DMS 273 treated with DMSO at 0.1 percent for 48 hours (cell line): ENCODE measurements at regions not wholly inside any gene's neighbourhood (a gene's known extent, or its start where the extent isn't known, plus 50 kb on each side); places are given as distances from the start of the nearest gene placed in this dataset.

ENCODE experiments used
- DNase-seq: peaks from one replicate; lab custom pipeline; 2025; lab: John Stamatoyannopoulos, UW

GRCh38 chr13:88866195-88866594 lies 1195.0 kb downstream of the SLITRK5 start:
- no peak for DNase-seq

- no peak for DNase-seq
Observed at GRCh38 chr13:88883741-88884140, 1212.6 kb downstream of the SLITRK5 start.

GRCh38 chr13:88887045-88887662 lies 1216.0 kb downstream of the SLITRK5 start:
- no peak for DNase-seq

- no peak for DNase-seq
Observed at GRCh38 chr13:88895261-88895941, 1224.2 kb downstream of the SLITRK5 start.

- DNase-seq = no peak
Observed at GRCh38 chr13:88896466-88896865, 1225.3 kb downstream of the SLITRK5 start.

GRCh38 chr13:88908961-88909441 lies 1237.8 kb downstream of the SLITRK5 start:
- DNase-seq = no peak

GRCh38 chr13:88919970-88920628 lies 1248.9 kb downstream of the SLITRK5 start:
- DNase-seq = no peak

- DNase-seq = no peak
Observed at GRCh38 chr13:88925954-88926353, 1254.8 kb downstream of the SLITRK5 start.

GRCh38 chr13:88926890-88927502 lies 1255.8 kb downstream of the SLITRK5 start:
- DNase-seq = no peak

- DNase-seq = no peak
Observed at GRCh38 chr13:88932950-88933349, 1261.8 kb downstream of the SLITRK5 start.

- no peak for DNase-seq
Observed at GRCh38 chr13:88937384-88937783, 1266.2 kb downstream of the SLITRK5 start.

- no peak for DNase-seq
Observed at GRCh38 chr13:88945793-88946192, 1274.6 kb downstream of the SLITRK5 start.

- DNase-seq = no peak
Observed at GRCh38 chr13:88948501-88948900, 1277.3 kb downstream of the SLITRK5 start.

GRCh38 chr13:88958821-88959220 lies 1287.7 kb downstream of the SLITRK5 start:
- no peak for DNase-seq

- DNase-seq = no peak
Observed at GRCh38 chr13:88976466-88976865, 1305.3 kb downstream of the SLITRK5 start.

- DNase-seq = no peak
Observed at GRCh38 chr13:88978607-88979006, 1307.4 kb downstream of the SLITRK5 start.

- DNase-seq = no peak
Observed at GRCh38 chr13:88979465-88980175, 1308.4 kb downstream of the SLITRK5 start.

- no peak for DNase-seq
Observed at GRCh38 chr13:89003656-89004055, 1332.5 kb downstream of the SLITRK5 start.

GRCh38 chr13:89011615-89012014 lies 1340.4 kb downstream of the SLITRK5 start:
- no peak for DNase-seq

- DNase-seq = no peak
Observed at GRCh38 chr13:89027694-89028306, 1356.6 kb downstream of the SLITRK5 start.

GRCh38 chr13:89029062-89029461 lies 1357.9 kb downstream of the SLITRK5 start:
- no peak for DNase-seq

- no peak for DNase-seq
Observed at GRCh38 chr13:89034015-89034414, 1362.8 kb downstream of the SLITRK5 start.
